NT2/D1 (cell line): ENCODE measurements at regions not wholly inside any gene's neighbourhood (a gene's known extent, or its start where the extent isn't known, plus 50 kb on each side); places are given as distances from the start of the nearest gene placed in this dataset.

Experiments used
- SUZ12 ChIP-seq: IDR thresholded peaks from 2 replicates; pipeline ENCODE4 v1.6.1; 2011; ENCODE audit not compliant: insufficient read length, insufficient read depth; ENCODE audit errors: extremely low read depth
- YY1 ChIP-seq: IDR thresholded peaks from 2 replicates; pipeline ENCODE4 v1.6.1; 2011; ENCODE audit not compliant: insufficient read length, insufficient read depth
- ZNF274 ChIP-seq: IDR thresholded peaks from 2 replicates; pipeline ENCODE4 v1.6.1; 2011; ENCODE audit warnings: mild to moderate bottlenecking, low read depth, low read length

- no peak for TF ChIP-seq SUZ12
- TF ChIP-seq YY1: no peak
- TF ChIP-seq ZNF274: no peak
Observed at GRCh38 chr11:130631119-130631518, 182.7 kb downstream of the ADAMTS15 start.
